22Rv1 (cell line): ENCODE measurements at regions not wholly inside any gene's neighbourhood (a gene's known extent, or its start where the extent isn't known, plus 50 kb on each side); places are given as distances from the start of the nearest gene placed in this dataset.
"Not testable (repeated sequence)": the region's sequence is repeated elsewhere in the genome, so short reads cannot be mapped to it uniquely, and the experiment has no call there.

Experiments used
- H3K27ac ChIP-seq: fragments of 450-650 bp; 2 replicates; pipeline ENCODE4 v1.5.1; 2017
- CTCF ChIP-seq: fragments of 450-650 bp; IDR thresholded peaks from 2 replicates; pipeline ENCODE4 v1.5.1; 2017; ENCODE audit warnings: mild to moderate bottlenecking
- ZFX ChIP-seq: fragments of 450-650 bp; IDR thresholded peaks from 2 replicates; pipeline ENCODE4 v1.6.1; 2017; ENCODE audit warnings: antibody characterized with exemption, borderline replicate concordance

- TF ChIP-seq ZFX (no peak), CTCF (no peak)
- no peak overlapping the region for H3K27ac ChIP-seq
Measured at GRCh38 chr18:39166776-39167175, 1601.2 kb upstream of the CELF4 start.

GRCh38 chr18:39162013-39162827 is 1596.6 kb upstream of the CELF4 start:
- TF ChIP-seq ZFX, result no peak
- peak; percentile 45 for TF ChIP-seq CTCF
- H3K27ac ChIP-seq, result no peak overlapping the region

- TF ChIP-seq ZFX (no peak), CTCF (no peak)
- no peak overlapping the region for H3K27ac ChIP-seq
Measured at GRCh38 chr18:39149211-39149806, 1583.7 kb upstream of the CELF4 start.

GRCh38 chr18:39134255-39134654 is 1568.7 kb upstream of the CELF4 start:
- no peak for TF ChIP-seq ZFX
- TF ChIP-seq CTCF, result no peak
- H3K27ac ChIP-seq, result no peak overlapping the region

GRCh38 chr18:39127538-39127937 is 1561.9 kb upstream of the CELF4 start:
- H3K27ac ChIP-seq, result not testable (repeated sequence)

DNA sequence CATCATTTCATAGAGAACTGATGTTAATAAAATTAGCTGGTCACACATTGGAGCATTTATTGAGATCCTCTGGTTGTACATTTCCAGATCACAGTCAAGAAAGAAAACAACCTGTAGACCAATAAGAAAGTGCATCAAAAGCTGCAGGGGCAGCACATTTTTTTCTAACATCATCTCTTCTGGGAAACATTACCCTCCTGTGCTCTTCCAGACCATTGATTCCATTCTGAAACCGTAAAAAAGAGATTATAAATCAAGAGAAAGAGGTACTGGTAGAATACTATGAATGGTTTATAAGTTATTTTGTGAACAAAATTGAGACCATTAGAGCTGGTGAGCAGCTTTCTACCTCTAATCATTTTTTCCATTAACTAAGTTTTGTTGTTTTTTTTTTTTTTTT is 1548.2 kb upstream of the CELF4 start:
- no peak overlapping the region for H3K27ac ChIP-seq
- TF ChIP-seq ZFX (no peak), CTCF (no peak)

DNA sequence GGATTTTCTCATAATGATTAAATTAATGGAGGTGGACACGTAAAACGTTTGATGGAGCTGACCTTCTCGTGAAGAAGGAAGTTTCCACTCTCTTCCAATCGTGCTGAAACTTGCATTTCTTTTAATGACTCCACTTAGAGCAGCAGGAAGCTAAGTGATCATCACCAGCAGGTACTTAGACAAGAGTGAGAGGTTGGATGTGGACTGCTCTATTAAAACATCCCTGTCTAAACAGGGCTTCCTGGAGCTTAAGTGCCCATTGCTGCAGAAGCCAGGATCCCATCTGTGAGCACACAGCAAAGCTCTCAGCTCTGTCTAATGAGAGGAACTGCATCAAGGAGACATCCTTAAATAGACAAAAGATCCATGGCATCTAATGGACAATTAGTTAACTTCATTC is 1539.5 kb upstream of the CELF4 start:
- H3K27ac ChIP-seq, result no peak overlapping the region
- TF ChIP-seq CTCF, result no peak

GRCh38 chr18:39072970-39073369 is 1507.4 kb upstream of the CELF4 start:
- no peak for TF ChIP-seq ZFX
- TF ChIP-seq CTCF, result no peak
- H3K27ac ChIP-seq, result no peak overlapping the region
